ENCODE measurements at regions not wholly inside any gene's neighbourhood (a gene's known extent, or its start where the extent isn't known, plus 50 kb on each side); places are given as distances from the start of the nearest gene placed in this dataset.

- TF ChIP-seq EZH2 (optimal IDR thresholded peaks at IDR 0.05; ENCODE audit: low read depth, low read length) (no peak), CTCF (IDR thresholded peaks at IDR 0.05; ENCODE audit: low read length) (no peak), EZH2phosphoT487 (IDR thresholded peaks at IDR 0.05; ENCODE audit: low read length) (no peak)
Observed at GRCh38 chr2:58572731-58573130, 331.6 kb upstream of the FANCL start.

Data from MM.1S (cell line).